ENCODE measurements at regions not wholly inside any gene's neighbourhood (a gene's known extent, or its start where the extent isn't known, plus 50 kb on each side); places are given as distances from the start of the nearest gene placed in this dataset.

DNA sequence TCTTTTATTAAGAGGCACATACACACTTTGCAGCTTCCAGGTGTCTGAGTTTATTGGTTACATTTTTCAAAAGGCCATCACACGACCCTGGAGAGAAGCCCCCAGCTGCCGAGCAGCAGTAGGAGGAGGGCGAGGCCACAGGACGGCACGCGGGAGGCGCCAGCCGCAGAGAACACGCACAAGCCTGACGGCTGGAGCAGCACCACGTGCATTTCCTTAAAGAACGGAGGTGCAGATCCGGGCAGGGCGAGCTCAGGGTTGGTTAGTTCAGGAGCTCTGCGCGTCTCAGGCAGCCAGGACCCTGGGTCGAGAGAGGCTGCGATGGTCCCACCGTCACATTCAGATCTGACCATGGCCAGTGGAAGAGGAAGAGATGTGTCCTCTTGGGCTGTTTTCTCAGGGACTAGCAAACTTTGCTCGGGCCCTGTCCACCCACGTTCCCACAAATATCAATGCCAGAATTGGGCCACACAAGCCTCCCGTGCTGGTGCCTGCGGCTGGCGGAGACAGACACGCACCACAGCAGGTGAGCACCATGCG, 121.4 kb upstream of the AFDN start:
- ChIA-PET CTCF (ENCODE audit: low intra/inter-chr PET ratio, low total read pairs) (no interaction called here), POLR2A (interaction anchor here (0.5 to 1.5 kb wide), 2 partner anchors 23 to 29 kb away, joined by 3 to 5 read pairs; no protein-coding TSS in a partner anchor)
- Histone ChIP-seq H3K9me3 (ENCODE audit: low read length) (no peaks in the 10 kb centered on the region), H3K4me3 (replicated peaks in 1 of 3; ENCODE audit: insufficient read depth in 1 of 3, low read depth in 2 of 3, low read length in 3 of 3) (no peak overlapping the region), H3K79me2 (ENCODE audit: insufficient read depth, low read length) (no peaks in the 10 kb centered on the region), H3K4me1 (ENCODE audit: insufficient read depth, low read length) (peaks cover 51% of the 10 kb centered on the region), H3K9ac (ENCODE audit: insufficient read depth, low read depth, low read length) (no peak overlapping the region), H4K20me1 (ENCODE audit: insufficient read depth, low read length) (no peaks in the 10 kb centered on the region), H3K27me3 (ENCODE audit: control insufficient read depth in 1 of 2, insufficient read depth in 2 of 2, low read length in 2 of 2) (no peaks in the 10 kb centered on the region; a peak in 1 of 5 replicates), H3K4me2 (ENCODE audit: low read depth, low read length) (no peak overlapping the region), H3K36me3 (replicated peaks in 1 of 2; ENCODE audit: control insufficient read depth in 1 of 2, insufficient read depth in 2 of 2, low read length in 2 of 2) (no peaks in the 10 kb centered on the region), H3K27ac (ENCODE audit: extremely low read length, insufficient read depth, low read length) (no peak overlapping the region), H2AFZ (ENCODE audit: low read length) (no peak overlapping the region)
- WGBS (ENCODE audit: low lambda C conversion rate): 91% methylated on average over 26 of the region's 26 CpGs
- DNase-seq (ENCODE audit: low spot score) (no peak), ATAC-seq (no peak), FAIRE-seq (no peak)
- BruUV-seq (replicated peaks): no TSS peak
- TF ChIP-seq ELF4 (CRISPR knock-in tag; IDR thresholded peaks at IDR 0.05; ENCODE audit: borderline replicate concordance) (no peak), NPAS2 (CRISPR knock-in tag; IDR thresholded peaks at IDR 0.05; ENCODE audit: borderline replicate concordance) (no peak), HOXD1 (CRISPR knock-in tag; IDR thresholded peaks at IDR 0.05) (no peak), PRPF4 (IDR thresholded peaks at IDR 0.05; ENCODE audit: low read depth, low read length, poor library complexity, severe bottlenecking) (no peak), ZNF792 (CRISPR knock-in tag; IDR thresholded peaks at IDR 0.05) (no peak), ZBTB38 (CRISPR knock-in tag; IDR thresholded peaks at IDR 0.05) (peak; percentile 62; the same call in 1 of the 2 replicates), ZNF558 (CRISPR knock-in tag; IDR thresholded peaks at IDR 0.05; ENCODE audit: borderline replicate concordance) (no peak)
- TF ChIP-seq, protein P1, sequence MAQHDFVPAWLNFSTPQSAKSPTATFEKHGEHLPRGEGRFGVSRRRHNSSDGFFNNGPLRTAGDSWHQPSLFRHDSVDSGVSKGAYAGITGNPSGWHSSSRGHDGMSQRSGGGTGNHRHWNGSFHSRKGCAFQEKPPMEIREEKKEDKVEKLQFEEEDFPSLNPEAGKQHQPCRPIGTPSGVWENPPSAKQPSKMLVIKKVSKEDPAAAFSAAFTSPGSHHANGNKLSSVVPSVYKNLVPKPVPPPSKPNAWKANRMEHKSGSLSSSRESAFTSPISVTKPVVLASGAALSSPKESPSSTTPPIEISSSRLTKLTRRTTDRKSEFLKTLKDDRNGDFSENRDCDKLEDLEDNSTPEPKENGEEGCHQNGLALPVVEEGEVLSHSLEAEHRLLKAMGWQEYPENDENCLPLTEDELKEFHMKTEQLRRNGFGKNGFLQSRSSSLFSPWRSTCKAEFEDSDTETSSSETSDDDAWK (CRISPR knock-in tag; IDR thresholded peaks at IDR 0.05): no peak
- TF ChIP-seq, protein P2, sequence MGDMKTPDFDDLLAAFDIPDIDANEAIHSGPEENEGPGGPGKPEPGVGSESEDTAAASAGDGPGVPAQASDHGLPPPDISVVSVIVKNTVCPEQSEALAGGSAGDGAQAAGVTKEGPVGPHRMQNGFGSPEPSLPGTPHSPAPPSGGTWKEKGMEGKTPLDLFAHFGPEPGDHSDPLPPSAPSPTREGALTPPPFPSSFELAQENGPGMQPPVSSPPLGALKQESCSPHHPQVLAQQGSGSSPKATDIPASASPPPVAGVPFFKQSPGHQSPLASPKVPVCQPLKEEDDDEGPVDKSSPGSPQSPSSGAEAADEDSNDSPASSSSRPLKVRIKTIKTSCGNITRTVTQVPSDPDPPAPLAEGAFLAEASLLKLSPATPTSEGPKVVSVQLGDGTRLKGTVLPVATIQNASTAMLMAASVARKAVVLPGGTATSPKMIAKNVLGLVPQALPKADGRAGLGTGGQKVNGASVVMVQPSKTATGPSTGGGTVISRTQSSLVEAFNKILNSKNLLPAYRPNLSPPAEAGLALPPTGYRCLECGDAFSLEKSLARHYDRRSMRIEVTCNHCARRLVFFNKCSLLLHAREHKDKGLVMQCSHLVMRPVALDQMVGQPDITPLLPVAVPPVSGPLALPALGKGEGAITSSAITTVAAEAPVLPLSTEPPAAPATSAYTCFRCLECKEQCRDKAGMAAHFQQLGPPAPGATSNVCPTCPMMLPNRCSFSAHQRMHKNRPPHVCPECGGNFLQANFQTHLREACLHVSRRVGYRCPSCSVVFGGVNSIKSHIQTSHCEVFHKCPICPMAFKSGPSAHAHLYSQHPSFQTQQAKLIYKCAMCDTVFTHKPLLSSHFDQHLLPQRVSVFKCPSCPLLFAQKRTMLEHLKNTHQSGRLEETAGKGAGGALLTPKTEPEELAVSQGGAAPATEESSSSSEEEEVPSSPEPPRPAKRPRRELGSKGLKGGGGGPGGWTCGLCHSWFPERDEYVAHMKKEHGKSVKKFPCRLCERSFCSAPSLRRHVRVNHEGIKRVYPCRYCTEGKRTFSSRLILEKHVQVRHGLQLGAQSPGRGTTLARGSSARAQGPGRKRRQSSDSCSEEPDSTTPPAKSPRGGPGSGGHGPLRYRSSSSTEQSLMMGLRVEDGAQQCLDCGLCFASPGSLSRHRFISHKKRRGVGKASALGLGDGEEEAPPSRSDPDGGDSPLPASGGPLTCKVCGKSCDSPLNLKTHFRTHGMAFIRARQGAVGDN (CRISPR knock-in tag; IDR thresholded peaks at IDR 0.05): 0 out of 2 replicates have a peak, but pooled peaks have one; percentile 4
- TF ChIP-seq, protein P3, sequence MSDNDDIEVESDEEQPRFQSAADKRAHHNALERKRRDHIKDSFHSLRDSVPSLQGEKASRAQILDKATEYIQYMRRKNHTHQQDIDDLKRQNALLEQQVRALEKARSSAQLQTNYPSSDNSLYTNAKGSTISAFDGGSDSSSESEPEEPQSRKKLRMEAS (IDR thresholded peaks at IDR 0.05): no peak
- TF ChIP-seq, protein P4, sequence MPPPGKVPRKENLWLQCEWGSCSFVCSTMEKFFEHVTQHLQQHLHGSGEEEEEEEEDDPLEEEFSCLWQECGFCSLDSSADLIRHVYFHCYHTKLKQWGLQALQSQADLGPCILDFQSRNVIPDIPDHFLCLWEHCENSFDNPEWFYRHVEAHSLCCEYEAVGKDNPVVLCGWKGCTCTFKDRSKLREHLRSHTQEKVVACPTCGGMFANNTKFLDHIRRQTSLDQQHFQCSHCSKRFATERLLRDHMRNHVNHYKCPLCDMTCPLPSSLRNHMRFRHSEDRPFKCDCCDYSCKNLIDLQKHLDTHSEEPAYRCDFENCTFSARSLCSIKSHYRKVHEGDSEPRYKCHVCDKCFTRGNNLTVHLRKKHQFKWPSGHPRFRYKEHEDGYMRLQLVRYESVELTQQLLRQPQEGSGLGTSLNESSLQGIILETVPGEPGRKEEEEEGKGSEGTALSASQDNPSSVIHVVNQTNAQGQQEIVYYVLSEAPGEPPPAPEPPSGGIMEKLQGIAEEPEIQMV (CRISPR knock-in tag; IDR thresholded peaks at IDR 0.05; ENCODE audit: low read depth): no peak
- TF ChIP-seq, protein P5, sequence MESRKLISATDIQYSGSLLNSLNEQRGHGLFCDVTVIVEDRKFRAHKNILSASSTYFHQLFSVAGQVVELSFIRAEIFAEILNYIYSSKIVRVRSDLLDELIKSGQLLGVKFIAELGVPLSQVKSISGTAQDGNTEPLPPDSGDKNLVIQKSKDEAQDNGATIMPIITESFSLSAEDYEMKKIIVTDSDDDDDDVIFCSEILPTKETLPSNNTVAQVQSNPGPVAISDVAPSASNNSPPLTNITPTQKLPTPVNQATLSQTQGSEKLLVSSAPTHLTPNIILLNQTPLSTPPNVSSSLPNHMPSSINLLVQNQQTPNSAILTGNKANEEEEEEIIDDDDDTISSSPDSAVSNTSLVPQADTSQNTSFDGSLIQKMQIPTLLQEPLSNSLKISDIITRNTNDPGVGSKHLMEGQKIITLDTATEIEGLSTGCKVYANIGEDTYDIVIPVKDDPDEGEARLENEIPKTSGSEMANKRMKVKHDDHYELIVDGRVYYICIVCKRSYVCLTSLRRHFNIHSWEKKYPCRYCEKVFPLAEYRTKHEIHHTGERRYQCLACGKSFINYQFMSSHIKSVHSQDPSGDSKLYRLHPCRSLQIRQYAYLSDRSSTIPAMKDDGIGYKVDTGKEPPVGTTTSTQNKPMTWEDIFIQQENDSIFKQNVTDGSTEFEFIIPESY (CRISPR knock-in tag; IDR thresholded peaks at IDR 0.05): no peak
- intact Hi-C loops (cut with micrococcal nuclease; ENCODE audit: unreplicated experiment): no loop called here
- in situ Hi-C loops (cut with HindIII; ENCODE audit: extremely low pct_ligation_motif_present, low pct_unique_long_range_greater_than_20kb): no loop called here
